HS-27A (cell line): ENCODE measurements at regions not wholly inside any gene's neighbourhood (a gene's known extent, or its start where the extent isn't known, plus 50 kb on each side); places are given as distances from the start of the nearest gene placed in this dataset.

ENCODE experiments used
- DNase-seq: peaks from one replicate; pipeline ENCODE4 v3.0.0-alpha.2; 2012; ENCODE audit warnings: low read depth, missing footprints

- DNase-seq, result no peak
Measured at GRCh38 chr13:106382534-106382933, 152.9 kb downstream of the EFNB2 start.

- no peak for DNase-seq
Measured at GRCh38 chr13:106381091-106381490, 154.4 kb downstream of the EFNB2 start.

- no peak for DNase-seq
Measured at GRCh38 chr13:106377931-106378662, 157.4 kb downstream of the EFNB2 start.

GRCh38 chr13:106377341-106377740 lies 158.1 kb downstream of the EFNB2 start:
- no peak for DNase-seq

GRCh38 chr13:106376401-106377112 lies 158.9 kb downstream of the EFNB2 start:
- DNase-seq, result peak; percentile 81

GRCh38 chr13:106375085-106375484 lies 160.4 kb downstream of the EFNB2 start:
- DNase-seq, result no peak

- DNase-seq, result no peak
Measured at GRCh38 chr13:106374631-106375030, 160.8 kb downstream of the EFNB2 start.

- no peak for DNase-seq
Measured at GRCh38 chr13:106373989-106374572, 161.4 kb downstream of the EFNB2 start.

GRCh38 chr13:106373304-106373988 lies 162.0 kb downstream of the EFNB2 start:
- DNase-seq, result no peak

GRCh38 chr13:106372199-106373155 lies 163.0 kb downstream of the EFNB2 start:
- DNase-seq, result no peak

- DNase-seq, result no peak
Measured at GRCh38 chr13:106371024-106371423, 164.4 kb downstream of the EFNB2 start.

GRCh38 chr13:106369858-106370257 lies 165.6 kb downstream of the EFNB2 start:
- no peak for DNase-seq

- no peak for DNase-seq
Measured at GRCh38 chr13:106369091-106369490, 166.4 kb downstream of the EFNB2 start.

GRCh38 chr13:106367361-106367971 lies 168.0 kb downstream of the EFNB2 start:
- no peak for DNase-seq

GRCh38 chr13:106362707-106363106 lies 172.8 kb downstream of the EFNB2 start:
- no peak for DNase-seq

- no peak for DNase-seq
Measured at GRCh38 chr13:106361621-106362020, 173.8 kb downstream of the EFNB2 start.

- no peak for DNase-seq
Measured at GRCh38 chr13:106357198-106357597, 178.3 kb downstream of the EFNB2 start.

GRCh38 chr13:106355866-106356265 lies 179.6 kb downstream of the EFNB2 start:
- no peak for DNase-seq

GRCh38 chr13:106354961-106355360 lies 180.5 kb downstream of the EFNB2 start:
- DNase-seq, result no peak

GRCh38 chr13:106352850-106353249 lies 182.6 kb downstream of the EFNB2 start:
- DNase-seq, result no peak

- DNase-seq, result no peak
Measured at GRCh38 chr13:106351251-106351650, 184.2 kb downstream of the EFNB2 start.
